HL-60 (cell line): ENCODE measurements at regions not wholly inside any gene's neighbourhood (a gene's known extent, or its start where the extent isn't known, plus 50 kb on each side); places are given as distances from the start of the nearest gene placed in this dataset.

ENCODE experiments used
- DNase-seq, 2 experiments: peaks; one replicate each; pipeline ENCODE4 v3.0.0-alpha.2; 2010 to 2020; ENCODE audit warnings: low read depth in 1 of 2, low spot score in 1 of 2
- H3K27ac ChIP-seq: fragments of 250-450 bp; sonication (Bioruptor Pico); replicated peaks from 2 replicates; pipeline ENCODE4 v1.5.1; 2020; ENCODE audit warnings: mild to moderate bottlenecking, moderate library complexity
- H3K27me3 ChIP-seq: fragments of 250-450 bp; sonication (Bioruptor Pico); 2 replicates; pipeline ENCODE4 v1.5.1; 2021; ENCODE audit warnings: mild to moderate bottlenecking, moderate library complexity; ENCODE audit not compliant: insufficient read depth, poor library complexity, severe bottlenecking
- H3K4me3 ChIP-seq: replicated peaks from 2 replicates; pipeline ENCODE4 v1.5.1; 2011; ENCODE audit warnings: mild to moderate bottlenecking, control low read depth, low read length; ENCODE audit not compliant: insufficient read depth
- GABPA ChIP-seq: IDR thresholded peaks from 2 replicates; pipeline ENCODE4 v1.6.1; 2012; ENCODE audit warnings: low read depth
- POLR2AphosphoS5 ChIP-seq: IDR thresholded peaks from 2 replicates; pipeline ENCODE4 v1.6.1; 2012; ENCODE audit warnings: low read depth
- REST ChIP-seq: IDR thresholded peaks from 2 replicates; pipeline ENCODE4 v1.6.1; 2012; ENCODE audit warnings: low read depth; ENCODE audit not compliant: insufficient replicate concordance
- SPI1 ChIP-seq: IDR thresholded peaks from 2 replicates; pipeline ENCODE4 v1.6.1; 2012; ENCODE audit warnings: low read depth, mild to moderate bottlenecking, borderline replicate concordance
- TF ChIP-seq, protein P1 (sequence below): IDR thresholded peaks from one replicate; pipeline ENCODE4 v1.5.1; 2011; ENCODE audit warnings: low read length, control low read depth, inconsistent platforms; ENCODE audit not compliant: insufficient read depth

- Histone ChIP-seq H3K27ac (no peak overlapping the region), H3K4me3 (no peak overlapping the region), H3K27me3 (peaks cover 19% of the 10 kb centered on the region)
- DNase-seq: no peak
- TF ChIP-seq POLR2AphosphoS5 (no peak), SPI1 (no peak), REST (no peak), GABPA (no peak)
- TF ChIP-seq, protein P1, sequence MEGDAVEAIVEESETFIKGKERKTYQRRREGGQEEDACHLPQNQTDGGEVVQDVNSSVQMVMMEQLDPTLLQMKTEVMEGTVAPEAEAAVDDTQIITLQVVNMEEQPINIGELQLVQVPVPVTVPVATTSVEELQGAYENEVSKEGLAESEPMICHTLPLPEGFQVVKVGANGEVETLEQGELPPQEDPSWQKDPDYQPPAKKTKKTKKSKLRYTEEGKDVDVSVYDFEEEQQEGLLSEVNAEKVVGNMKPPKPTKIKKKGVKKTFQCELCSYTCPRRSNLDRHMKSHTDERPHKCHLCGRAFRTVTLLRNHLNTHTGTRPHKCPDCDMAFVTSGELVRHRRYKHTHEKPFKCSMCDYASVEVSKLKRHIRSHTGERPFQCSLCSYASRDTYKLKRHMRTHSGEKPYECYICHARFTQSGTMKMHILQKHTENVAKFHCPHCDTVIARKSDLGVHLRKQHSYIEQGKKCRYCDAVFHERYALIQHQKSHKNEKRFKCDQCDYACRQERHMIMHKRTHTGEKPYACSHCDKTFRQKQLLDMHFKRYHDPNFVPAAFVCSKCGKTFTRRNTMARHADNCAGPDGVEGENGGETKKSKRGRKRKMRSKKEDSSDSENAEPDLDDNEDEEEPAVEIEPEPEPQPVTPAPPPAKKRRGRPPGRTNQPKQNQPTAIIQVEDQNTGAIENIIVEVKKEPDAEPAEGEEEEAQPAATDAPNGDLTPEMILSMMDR: no peak
Measured at GRCh38 chr22:42330170-42330569, 59.7 kb upstream of the TCF20 start.

DNA sequence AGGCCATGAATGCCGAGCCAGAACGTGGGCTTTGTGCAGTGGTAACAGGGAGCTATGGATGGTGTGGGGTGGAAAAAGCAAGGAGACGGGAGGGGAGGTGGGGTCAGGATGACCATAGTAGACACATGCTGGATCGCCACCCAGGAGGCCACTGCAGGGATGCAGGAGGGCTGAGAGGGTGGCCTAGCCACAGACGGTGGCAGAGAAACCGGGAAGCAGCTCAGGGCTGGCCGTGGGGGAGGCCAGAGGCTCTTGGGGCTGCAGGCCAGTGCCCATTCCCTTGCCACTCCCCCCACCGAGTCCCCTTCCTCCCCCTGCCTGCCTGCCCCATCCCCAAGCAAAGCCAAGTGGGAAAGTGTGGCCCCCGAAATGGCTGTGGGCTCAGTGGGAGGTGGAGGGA lies 59.1 kb upstream of the TCF20 start:
- TF ChIP-seq REST (no peak), POLR2AphosphoS5 (no peak), SPI1 (no peak), GABPA (no peak)
- TF ChIP-seq, protein P1: no peak
- no peak for DNase-seq
- H3K27ac ChIP-seq: no peak overlapping the region
- H3K27me3 ChIP-seq: peaks cover 19% of the 10 kb centered on the region
- H3K4me3 ChIP-seq: no peak overlapping the region

DNA sequence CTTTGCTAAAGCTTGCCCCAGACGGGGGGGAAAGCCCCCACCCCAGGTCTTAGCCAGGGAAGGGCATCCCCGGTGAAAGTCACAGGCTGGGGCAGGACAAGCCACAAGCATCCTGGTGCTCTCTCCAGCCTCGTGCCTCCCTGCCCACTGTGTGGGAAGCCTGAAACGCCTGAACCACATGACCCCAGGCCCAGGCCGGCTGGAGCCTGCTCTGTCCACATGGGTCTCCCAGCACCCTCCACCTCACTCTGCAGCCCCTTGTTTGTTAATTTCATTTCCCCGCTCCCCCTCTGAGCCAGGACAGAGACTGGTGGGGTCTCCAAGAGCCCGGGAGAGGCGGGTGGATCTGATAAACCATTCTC lies 58.3 kb upstream of the TCF20 start:
- DNase-seq: no peak
- Histone ChIP-seq H3K4me3 (no peak overlapping the region), H3K27me3 (peaks cover 19% of the 10 kb centered on the region), H3K27ac (no peak overlapping the region)
- TF ChIP-seq GABPA (no peak), REST (no peak), POLR2AphosphoS5 (no peak), SPI1 (no peak)
- TF ChIP-seq, protein P1: no peak
